ENCODE measurements at regions not wholly inside any gene's neighbourhood (a gene's known extent, or its start where the extent isn't known, plus 50 kb on each side); places are given as distances from the start of the nearest gene placed in this dataset.
A peak's percentile ranks its signal among the peaks of the same experiment; 100 is the strongest.

DNA sequence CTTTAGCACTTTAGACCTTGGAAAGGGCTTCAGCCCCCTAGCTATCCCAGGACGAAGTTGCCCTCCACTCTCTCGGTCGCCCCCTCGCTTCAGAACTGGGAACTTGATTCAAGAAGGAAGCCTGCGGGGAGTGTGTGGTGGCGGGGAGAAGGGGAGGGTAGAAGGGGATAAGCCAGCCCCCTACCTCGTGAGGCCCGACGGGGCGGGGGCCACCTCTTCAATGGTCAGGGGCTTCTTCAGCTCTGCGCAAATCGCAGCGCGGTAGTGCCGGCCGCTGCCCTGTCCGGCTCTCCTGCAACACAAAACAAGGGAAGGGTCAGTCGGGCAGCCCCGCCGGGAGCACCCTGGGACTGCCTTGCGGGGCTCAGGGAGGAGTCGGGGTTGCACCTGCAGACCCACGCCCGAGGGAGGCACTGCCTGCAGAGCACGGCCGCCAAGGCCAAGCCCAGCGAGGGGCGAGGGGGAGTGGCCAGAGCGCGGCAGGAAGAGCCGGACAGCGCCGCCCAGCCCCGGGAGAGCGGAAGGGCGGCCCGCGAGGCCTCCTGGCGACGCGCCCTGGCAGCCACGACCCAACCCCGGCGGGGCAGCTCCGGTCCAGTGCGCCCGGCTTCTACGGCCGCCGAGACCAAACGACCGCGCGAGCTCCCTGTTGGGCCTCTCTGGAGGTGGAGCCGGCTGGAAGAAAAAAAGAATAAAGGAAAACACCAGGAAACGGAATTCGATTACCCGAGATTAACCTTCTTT lies 56.2 kb upstream of the RASAL2 start:
- DNase-seq (ENCODE audit: low read depth, low spot score) (peak; percentile 40), ATAC-seq (peak; percentile 98)
- H3K27me3 ChIP-seq (ENCODE audit: insufficient read depth, low read length) = no peaks in the 10 kb centered on the region
- BruUV-seq (replicated peaks) = no TSS peak
- intact Hi-C loops (cut with micrococcal nuclease) = no loop called here
- peak overlapping the region; percentile 41; the same call in 1 of the 2 replicates for H3K27ac ChIP-seq (ENCODE audit: low read depth, low read length)
- peak overlapping the region; percentile 86 for H3K4me2 ChIP-seq (ENCODE audit: low read length)
- H3K4me3 ChIP-seq (replicated peaks in 1 of 2; ENCODE audit: low read depth in 1 of 2, low read length in 2 of 2) = peak overlapping the region; percentile 38 to 59
- POLR2A ChIA-PET = interaction anchor here (0.9 kb wide), 1 partner anchor 204 kb away, joined by 4 read pairs; no protein-coding TSS in a partner anchor
- TF ChIP-seq RAD21 (IDR thresholded peaks at IDR 0.05; ENCODE audit: low read depth) (peak; percentile 7; the same call in 1 of the 2 replicates), CBX3 (IDR thresholded peaks at IDR 0.05; ENCODE audit: low read depth) (no peak; the same call in none of the 2 replicates), SP1 (IDR thresholded peaks at IDR 0.05; ENCODE audit: low read depth) (peak; percentile 29; the same call in 1 of the 2 replicates), ZFX (IDR thresholded peaks at IDR 0.05) (peak; percentile 53; the same call in 1 of the 2 replicates), YY1 (IDR thresholded peaks at IDR 0.05; ENCODE audit: extremely low read depth, insufficient replicate concordance, low read depth, low read length) (peak; percentile 63), TCF7L2 (IDR thresholded peaks at IDR 0.05; ENCODE audit: borderline replicate concordance, extremely low read depth, insufficient read depth, insufficient read length) (peak; percentile 39), EZH2phosphoT487 (IDR thresholded peaks at IDR 0.05; ENCODE audit: borderline replicate concordance) (no peak), POLR2AphosphoS5 (IDR thresholded peaks at IDR 0.05; ENCODE audit: low read depth, low read length) (peak; percentile 91), POLR2A (IDR thresholded peaks at IDR 0.05; ENCODE audit: borderline replicate concordance, extremely low read depth, insufficient read depth, insufficient read length) (no peak)
- TF ChIP-seq, protein P1, sequence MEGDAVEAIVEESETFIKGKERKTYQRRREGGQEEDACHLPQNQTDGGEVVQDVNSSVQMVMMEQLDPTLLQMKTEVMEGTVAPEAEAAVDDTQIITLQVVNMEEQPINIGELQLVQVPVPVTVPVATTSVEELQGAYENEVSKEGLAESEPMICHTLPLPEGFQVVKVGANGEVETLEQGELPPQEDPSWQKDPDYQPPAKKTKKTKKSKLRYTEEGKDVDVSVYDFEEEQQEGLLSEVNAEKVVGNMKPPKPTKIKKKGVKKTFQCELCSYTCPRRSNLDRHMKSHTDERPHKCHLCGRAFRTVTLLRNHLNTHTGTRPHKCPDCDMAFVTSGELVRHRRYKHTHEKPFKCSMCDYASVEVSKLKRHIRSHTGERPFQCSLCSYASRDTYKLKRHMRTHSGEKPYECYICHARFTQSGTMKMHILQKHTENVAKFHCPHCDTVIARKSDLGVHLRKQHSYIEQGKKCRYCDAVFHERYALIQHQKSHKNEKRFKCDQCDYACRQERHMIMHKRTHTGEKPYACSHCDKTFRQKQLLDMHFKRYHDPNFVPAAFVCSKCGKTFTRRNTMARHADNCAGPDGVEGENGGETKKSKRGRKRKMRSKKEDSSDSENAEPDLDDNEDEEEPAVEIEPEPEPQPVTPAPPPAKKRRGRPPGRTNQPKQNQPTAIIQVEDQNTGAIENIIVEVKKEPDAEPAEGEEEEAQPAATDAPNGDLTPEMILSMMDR (IDR thresholded peaks at IDR 0.05 in 2 of 3, conservative IDR thresholded peaks at IDR 0.05 in 1 of 3; ENCODE audit: borderline replicate concordance in 1 of 3, insufficient read depth in 1 of 3, low read depth in 2 of 3, low read length in 2 of 3) = peak; percentile 18 to 41 (median 30); a peak in 5 of 6 replicates
- TF ChIP-seq, protein P2, sequence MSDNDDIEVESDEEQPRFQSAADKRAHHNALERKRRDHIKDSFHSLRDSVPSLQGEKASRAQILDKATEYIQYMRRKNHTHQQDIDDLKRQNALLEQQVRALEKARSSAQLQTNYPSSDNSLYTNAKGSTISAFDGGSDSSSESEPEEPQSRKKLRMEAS (IDR thresholded peaks at IDR 0.05) = peak; percentile 59; the same call in 1 of the 2 replicates
- H3K9ac ChIP-seq (ENCODE audit: low read length) = peak overlapping the region; percentile 61
- RAD21 ChIA-PET (ENCODE audit: low non-redundant PET in 1 of 2, low total read pairs in 2 of 2, uncharacterized antibody in 2 of 2, unreplicated experiment in 2 of 2) = no interaction called here
- H3K4me1 ChIP-seq (ENCODE audit: control insufficient read depth in 1 of 2, insufficient read depth in 2 of 2, low read length in 2 of 2) = peaks cover 8 to 14% of the 10 kb centered on the region in 2 experiments; a peak in 3 of 4 replicates
- CTCF ChIA-PET = no interaction called here
- H4K20me1 ChIP-seq (ENCODE audit: insufficient read depth) = no peaks in the 10 kb centered on the region
- no peaks in the 10 kb centered on the region for H3K9me2 ChIP-seq (ENCODE audit: insufficient read depth)
- peak overlapping the region; percentile 72 for H2AFZ ChIP-seq (ENCODE audit: low read depth, low read length, poor library complexity, severe bottlenecking)
- no peaks in the 10 kb centered on the region for H3K36me3 ChIP-seq (ENCODE audit: control insufficient read depth in 1 of 2, insufficient read depth in 2 of 2, low read length in 2 of 2)
- H3K9me3 ChIP-seq (ENCODE audit: control insufficient read depth in 1 of 2, insufficient read depth in 1 of 2, low read depth in 1 of 2, low read length in 2 of 2) = no peaks in the 10 kb centered on the region
- no peaks in the 10 kb centered on the region for H3K79me2 ChIP-seq (ENCODE audit: insufficient read depth, low read length)
